MM.1S (cell line): ENCODE measurements at regions not wholly inside any gene's neighbourhood (a gene's known extent, or its start where the extent isn't known, plus 50 kb on each side); places are given as distances from the start of the nearest gene placed in this dataset.

ENCODE experiments used
- DNase-seq: peaks from one replicate; pipeline ENCODE4 v3.0.0-alpha.2; 2015
- H2AFZ ChIP-seq: fragments of 300-600 bp; sonication (generic); 2 replicates; pipeline ENCODE4 v1.6.0; 2016; ENCODE audit warnings: antibody characterized with exemption, low read length
- H3F3A ChIP-seq: fragments of 300-600 bp; sonication (generic); 2 replicates; pipeline ENCODE4 v1.6.1; 2016; ENCODE audit warnings: mild to moderate bottlenecking, antibody characterized with exemption, low read length, moderate library complexity, mixed read lengths; ENCODE audit not compliant: insufficient read depth
- H3K27ac ChIP-seq: fragments of 300-600 bp; sonication (generic); 2 replicates; pipeline ENCODE4 v1.5.1; 2016; ENCODE audit warnings: mild to moderate bottlenecking, low read length
- H3K27me3 ChIP-seq: fragments of 300-600 bp; sonication (generic); replicated peaks from 2 replicates; pipeline ENCODE4 v1.6.0; 2016; ENCODE audit warnings: low read length; ENCODE audit not compliant: insufficient read depth
- H3K36me3 ChIP-seq: fragments of 300-600 bp; sonication (generic); replicated peaks from 2 replicates; pipeline ENCODE4 v1.6.1; 2016; ENCODE audit warnings: mild to moderate bottlenecking, low read length, mixed read lengths; ENCODE audit not compliant: insufficient read depth
- H3K4me1 ChIP-seq: fragments of 300-600 bp; sonication (generic); 2 replicates; pipeline ENCODE4 v1.6.1; 2016; ENCODE audit warnings: low read length, mixed read lengths
- H3K4me2 ChIP-seq: fragments of 300-600 bp; sonication (generic); 2 replicates; pipeline ENCODE4 v1.6.0; 2016; ENCODE audit warnings: low read depth, low read length
- H3K4me3 ChIP-seq: fragments of 300-600 bp; sonication (generic); 2 replicates; pipeline ENCODE4 v1.5.1; 2016; ENCODE audit warnings: low read length, mixed read lengths
- H3K79me2 ChIP-seq: fragments of 300-600 bp; sonication (generic); 2 replicates; pipeline ENCODE4 v1.6.1; 2016; ENCODE audit warnings: mixed run types, low read length, mixed read lengths
- H3K9ac ChIP-seq: fragments of 300-600 bp; sonication (generic); 2 replicates; pipeline ENCODE4 v1.6.1; 2016; ENCODE audit warnings: low read length, mixed read lengths
- H3K9me2 ChIP-seq: fragments of 300-600 bp; sonication (generic); replicated peaks from 2 replicates; pipeline ENCODE4 v1.6.1; 2016; ENCODE audit warnings: mild to moderate bottlenecking, low read length, mixed read lengths; ENCODE audit not compliant: insufficient read depth
- H3K9me3 ChIP-seq: fragments of 300-600 bp; sonication (generic); replicated peaks from 2 replicates; pipeline ENCODE4 v1.6.1; 2016; ENCODE audit warnings: mild to moderate bottlenecking, low read length, mixed read lengths; ENCODE audit not compliant: insufficient read depth
- H4K20me1 ChIP-seq: fragments of 300-600 bp; sonication (generic); 2 replicates; pipeline ENCODE4 v1.6.1; 2016; ENCODE audit warnings: mild to moderate bottlenecking, low read length, moderate library complexity, mixed read lengths; ENCODE audit not compliant: insufficient read depth
- EZH2 ChIP-seq: fragments of 300-600 bp; sonication (generic); optimal IDR thresholded peaks from 2 replicates; pipeline ENCODE3; 2017; ENCODE audit warnings: low read depth, mild to moderate bottlenecking, antibody characterized with exemption, low read length, mixed read lengths
- EZH2phosphoT487 ChIP-seq: fragments of 300-600 bp; sonication (generic); IDR thresholded peaks from 2 replicates; pipeline ENCODE4 v1.6.1; 2018; ENCODE audit warnings: antibody characterized with exemption, low read length
- TF ChIP-seq, protein P1 (sequence below): fragments of 300-600 bp; sonication (generic); IDR thresholded peaks from 2 replicates; pipeline ENCODE4 v1.5.1; 2016; ENCODE audit warnings: antibody characterized with exemption, low read length, mixed read lengths

DNA sequence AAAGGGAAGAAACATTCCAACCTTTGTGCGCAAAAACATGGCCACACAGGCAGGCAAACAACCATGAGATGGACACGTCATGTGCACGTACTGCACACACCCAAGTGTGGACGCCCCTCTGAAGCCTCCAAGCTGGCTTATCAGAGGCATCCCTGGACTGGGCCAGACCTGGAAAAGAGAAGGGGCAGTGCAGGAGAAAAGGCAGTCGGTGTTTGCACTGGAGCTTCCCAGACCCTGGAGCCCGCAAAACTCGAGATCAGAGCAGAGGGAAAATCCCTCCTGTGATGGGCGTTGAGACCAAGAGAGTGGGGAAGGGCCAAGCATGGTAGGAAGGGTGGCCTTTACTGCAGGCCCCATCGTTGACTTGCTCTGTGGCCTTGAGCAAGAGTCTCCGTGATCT, 269.5 kb downstream of the CYRIA start:
- H3K27ac ChIP-seq = no peak overlapping the region
- no peak overlapping the region for H3K4me3 ChIP-seq
- H3K4me2 ChIP-seq = no peak overlapping the region
- no peaks in the 10 kb centered on the region for H3K9me2 ChIP-seq
- H4K20me1 ChIP-seq = no peaks in the 10 kb centered on the region
- H3K9ac ChIP-seq = no peak overlapping the region
- H3K9me3 ChIP-seq = no peaks in the 10 kb centered on the region
- no peak for DNase-seq
- no peaks in the 10 kb centered on the region for H3K79me2 ChIP-seq
- no peaks in the 10 kb centered on the region for H3K36me3 ChIP-seq
- no peaks in the 10 kb centered on the region for H3F3A ChIP-seq
- H3K4me1 ChIP-seq = no peaks in the 10 kb centered on the region
- no peak for TF ChIP-seq EZH2phosphoT487
- TF ChIP-seq, protein P1, sequence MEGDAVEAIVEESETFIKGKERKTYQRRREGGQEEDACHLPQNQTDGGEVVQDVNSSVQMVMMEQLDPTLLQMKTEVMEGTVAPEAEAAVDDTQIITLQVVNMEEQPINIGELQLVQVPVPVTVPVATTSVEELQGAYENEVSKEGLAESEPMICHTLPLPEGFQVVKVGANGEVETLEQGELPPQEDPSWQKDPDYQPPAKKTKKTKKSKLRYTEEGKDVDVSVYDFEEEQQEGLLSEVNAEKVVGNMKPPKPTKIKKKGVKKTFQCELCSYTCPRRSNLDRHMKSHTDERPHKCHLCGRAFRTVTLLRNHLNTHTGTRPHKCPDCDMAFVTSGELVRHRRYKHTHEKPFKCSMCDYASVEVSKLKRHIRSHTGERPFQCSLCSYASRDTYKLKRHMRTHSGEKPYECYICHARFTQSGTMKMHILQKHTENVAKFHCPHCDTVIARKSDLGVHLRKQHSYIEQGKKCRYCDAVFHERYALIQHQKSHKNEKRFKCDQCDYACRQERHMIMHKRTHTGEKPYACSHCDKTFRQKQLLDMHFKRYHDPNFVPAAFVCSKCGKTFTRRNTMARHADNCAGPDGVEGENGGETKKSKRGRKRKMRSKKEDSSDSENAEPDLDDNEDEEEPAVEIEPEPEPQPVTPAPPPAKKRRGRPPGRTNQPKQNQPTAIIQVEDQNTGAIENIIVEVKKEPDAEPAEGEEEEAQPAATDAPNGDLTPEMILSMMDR = no peak
- no peak for TF ChIP-seq EZH2
- no peak overlapping the region for H2AFZ ChIP-seq
- no peaks in the 10 kb centered on the region for H3K27me3 ChIP-seq

DNA sequence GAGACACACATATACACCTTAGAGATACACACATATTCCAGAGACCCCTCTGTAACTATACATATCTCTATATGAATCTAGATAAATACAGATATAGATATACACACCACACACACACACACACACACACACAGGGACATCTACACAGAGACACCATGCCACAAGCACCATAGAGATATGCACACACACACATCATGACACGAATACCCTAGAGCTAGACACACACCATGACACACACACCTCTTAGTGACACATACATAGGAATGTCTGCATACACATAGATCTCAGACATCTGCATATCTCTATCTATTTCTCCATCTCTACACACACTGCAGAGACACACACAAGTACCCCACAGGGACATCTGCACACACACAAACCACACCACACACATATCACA, 270.0 kb downstream of the CYRIA start:
- Histone ChIP-seq H2AFZ (no peak overlapping the region), H3K9me2 (no peaks in the 10 kb centered on the region), H3K9me3 (no peaks in the 10 kb centered on the region), H3K4me3 (no peak overlapping the region), H3K36me3 (no peaks in the 10 kb centered on the region), H3K79me2 (no peaks in the 10 kb centered on the region), H3F3A (no peaks in the 10 kb centered on the region), H4K20me1 (no peaks in the 10 kb centered on the region), H3K4me2 (no peak overlapping the region), H3K27ac (no peak overlapping the region), H3K9ac (no peak overlapping the region), H3K27me3 (no peaks in the 10 kb centered on the region), H3K4me1 (no peaks in the 10 kb centered on the region)
- DNase-seq = no peak
- TF ChIP-seq, protein P1 = no peak
- TF ChIP-seq EZH2phosphoT487 (no peak), EZH2 (no peak)

DNA sequence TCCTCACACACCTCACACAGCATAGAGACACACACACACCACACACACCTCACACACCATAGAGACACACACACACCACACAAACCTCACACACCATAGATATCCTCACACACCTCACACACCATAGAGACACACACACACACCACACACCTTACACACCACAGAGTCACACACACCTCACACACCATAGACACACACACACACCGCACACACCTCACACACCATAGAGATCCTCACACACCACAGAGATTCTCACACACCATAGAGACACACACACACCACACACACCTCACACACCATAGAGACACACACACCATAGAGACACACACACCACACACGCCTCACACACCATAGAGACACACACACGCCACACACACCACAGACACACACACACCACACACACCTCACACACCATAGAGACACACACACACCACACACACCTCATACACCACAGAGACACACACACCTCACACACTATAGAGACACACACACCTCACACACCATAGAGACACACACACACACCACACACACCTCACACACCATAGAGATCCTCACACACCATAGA, 270.6 kb downstream of the CYRIA start:
- Histone ChIP-seq H3F3A (no peaks in the 10 kb centered on the region), H3K36me3 (no peaks in the 10 kb centered on the region), H3K79me2 (no peaks in the 10 kb centered on the region), H2AFZ (no peak overlapping the region), H3K4me1 (no peaks in the 10 kb centered on the region), H4K20me1 (no peaks in the 10 kb centered on the region), H3K4me2 (no peak overlapping the region), H3K4me3 (no peak overlapping the region), H3K27me3 (no peaks in the 10 kb centered on the region), H3K27ac (no peak overlapping the region), H3K9me2 (no peaks in the 10 kb centered on the region), H3K9ac (no peak overlapping the region), H3K9me3 (no peaks in the 10 kb centered on the region)
- no peak for DNase-seq
- TF ChIP-seq EZH2 (no peak), EZH2phosphoT487 (no peak)
- TF ChIP-seq, protein P1 = no peak
